SW 1271 (cell line): ENCODE measurements at regions not wholly inside any gene's neighbourhood (a gene's known extent, or its start where the extent isn't known, plus 50 kb on each side); places are given as distances from the start of the nearest gene placed in this dataset.

Experiments
- DNase-seq, 2 experiments: peaks; one replicate each; lab custom pipeline; 2025; lab: John Stamatoyannopoulos, UW

DNA sequence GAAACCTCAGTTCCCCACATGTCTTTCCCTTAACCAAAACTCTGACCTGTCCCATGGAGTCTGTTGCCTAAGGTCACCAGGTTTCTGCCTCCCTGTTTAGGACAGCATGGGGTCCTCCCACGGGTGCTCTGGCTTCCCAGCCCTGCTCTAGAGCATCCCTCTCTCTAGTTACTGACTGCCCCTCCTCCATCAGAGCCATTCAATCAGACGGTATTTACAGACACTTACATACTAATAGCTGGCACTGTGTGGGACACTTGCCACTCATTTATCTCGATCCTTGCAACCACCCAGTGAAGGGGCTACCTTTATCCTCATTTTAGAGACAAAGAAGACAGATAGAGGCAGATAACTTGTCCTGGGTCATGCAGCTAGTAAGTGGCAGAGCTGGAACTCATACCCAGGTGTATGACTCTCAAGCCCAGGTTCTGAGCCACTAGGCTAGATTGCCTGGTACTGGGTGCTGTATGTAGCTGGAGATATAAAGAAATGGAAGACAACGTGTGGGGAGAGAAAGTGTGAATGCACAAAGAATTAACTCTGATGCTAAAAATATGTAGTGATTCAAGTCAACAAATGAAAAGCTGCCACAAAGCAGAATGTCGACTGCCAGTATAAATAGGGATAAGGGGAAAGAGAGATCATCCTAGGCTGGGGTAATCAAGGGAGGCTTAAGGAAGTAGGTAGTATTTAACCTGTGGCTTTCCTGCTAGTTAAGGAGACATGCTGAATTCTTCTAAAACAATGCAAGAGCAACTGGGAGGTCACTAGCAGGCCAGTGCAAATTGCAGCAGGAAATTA, 52.5 kb upstream of the PDE8B start:
- no peak for DNase-seq

DNA sequence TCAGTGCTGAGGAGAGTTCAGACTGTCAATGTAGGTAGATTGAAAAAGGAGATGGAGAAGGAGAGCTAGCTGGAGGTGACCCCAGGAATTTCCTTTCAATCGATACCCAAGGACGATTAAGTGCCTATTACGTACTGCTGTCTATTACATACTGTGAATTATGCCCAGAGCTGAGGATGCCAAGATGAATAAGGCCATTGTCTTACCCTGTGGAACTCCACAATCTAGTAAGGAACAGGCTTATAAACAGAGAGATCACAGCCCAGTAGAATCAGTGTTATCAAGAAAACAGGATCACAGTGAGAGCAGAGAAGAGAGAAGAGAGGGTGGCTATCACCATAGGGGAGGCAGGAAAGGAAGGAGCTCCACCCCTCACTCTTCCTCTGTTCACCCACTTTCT, 54.1 kb upstream of the PDE8B start:
- no peak for DNase-seq

DNA sequence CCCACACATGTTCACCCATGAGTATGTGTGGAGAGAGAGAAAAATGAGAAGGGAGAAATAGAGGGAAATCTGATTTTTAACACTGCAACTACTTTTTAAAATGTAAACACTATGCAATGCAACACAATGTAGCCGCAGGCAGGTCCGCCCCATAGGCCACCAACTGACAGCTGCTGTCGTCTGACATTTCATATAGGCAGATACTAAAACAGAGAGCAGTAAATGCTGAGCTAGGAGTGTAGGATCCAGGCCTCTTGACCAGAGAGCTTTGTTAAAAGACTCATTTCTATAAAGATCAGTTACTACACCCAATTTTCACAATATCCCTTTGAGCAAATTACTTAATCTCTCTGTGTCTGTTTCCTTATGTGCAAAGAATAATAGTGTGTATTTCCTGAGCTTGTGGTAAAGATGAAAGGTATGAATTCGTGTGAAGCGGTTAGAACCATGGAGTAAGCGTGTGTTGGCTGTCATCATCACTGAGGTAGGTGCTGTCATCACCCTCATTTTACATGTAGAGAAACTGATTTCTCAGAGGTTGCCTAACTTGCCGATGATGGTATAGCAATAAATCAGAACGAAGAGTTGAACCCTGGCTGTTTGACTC, 55.2 kb upstream of the PDE8B start:
- no peak for DNase-seq

DNA sequence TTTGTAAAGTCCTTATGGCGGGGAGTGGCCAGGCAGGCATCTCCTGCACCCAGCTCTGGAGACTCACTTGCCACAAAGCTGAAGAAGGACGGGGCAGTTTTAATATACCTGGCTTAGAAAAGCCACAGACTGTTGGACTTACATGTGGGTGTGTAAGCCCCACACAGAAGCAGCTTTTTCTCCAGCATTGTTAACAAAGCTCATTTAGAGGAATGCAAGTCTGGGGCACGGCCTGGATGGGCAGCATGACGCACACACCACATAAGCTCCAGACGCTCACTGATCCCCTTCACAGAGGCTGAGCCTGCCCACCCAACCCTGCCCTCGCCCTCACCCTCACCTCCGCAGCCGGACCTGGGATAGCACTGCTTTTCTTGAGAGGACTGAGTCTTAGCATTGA, 58.0 kb upstream of the PDE8B start:
- DNase-seq: no peak

DNA sequence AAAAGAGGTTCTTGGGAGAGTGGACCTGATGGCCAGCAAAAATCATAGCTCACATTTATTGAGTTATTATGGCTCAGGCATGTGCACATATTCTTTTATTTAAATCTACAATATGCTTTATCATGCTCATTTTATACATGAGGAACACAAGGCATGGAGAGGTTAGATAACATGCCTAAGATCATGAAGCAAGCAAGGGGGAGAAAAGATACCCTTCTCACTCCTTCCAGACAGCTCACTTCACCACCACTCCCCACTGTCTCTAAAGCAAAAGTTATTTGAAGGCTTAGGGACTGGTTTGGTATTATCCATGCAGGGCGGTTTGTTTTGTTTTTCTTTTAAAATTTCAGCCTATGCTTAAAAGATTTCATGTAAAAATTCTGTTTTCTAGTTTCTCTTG, 59.0 kb upstream of the PDE8B start:
- DNase-seq: no peak

DNA sequence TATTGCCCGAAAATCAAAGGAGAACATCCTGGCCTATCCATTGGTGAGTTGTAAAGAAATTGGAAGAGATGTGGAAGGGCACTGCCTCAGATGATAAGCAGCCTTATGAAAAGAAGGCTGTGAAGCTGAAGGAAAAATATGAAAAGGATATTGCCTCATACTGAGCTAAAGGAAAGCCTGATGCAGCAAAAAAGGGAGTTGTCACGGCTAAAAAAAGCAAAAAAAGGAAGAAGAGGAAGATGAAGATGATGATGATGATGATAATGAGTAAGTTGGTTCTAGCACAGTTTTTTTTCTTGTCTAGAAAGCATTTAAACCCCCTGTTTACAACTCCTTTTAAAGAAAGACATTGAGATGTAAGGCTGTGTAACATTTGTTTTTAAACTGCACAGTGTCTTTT, 59.8 kb upstream of the ZBED3 start:
- DNase-seq: no peak

DNA sequence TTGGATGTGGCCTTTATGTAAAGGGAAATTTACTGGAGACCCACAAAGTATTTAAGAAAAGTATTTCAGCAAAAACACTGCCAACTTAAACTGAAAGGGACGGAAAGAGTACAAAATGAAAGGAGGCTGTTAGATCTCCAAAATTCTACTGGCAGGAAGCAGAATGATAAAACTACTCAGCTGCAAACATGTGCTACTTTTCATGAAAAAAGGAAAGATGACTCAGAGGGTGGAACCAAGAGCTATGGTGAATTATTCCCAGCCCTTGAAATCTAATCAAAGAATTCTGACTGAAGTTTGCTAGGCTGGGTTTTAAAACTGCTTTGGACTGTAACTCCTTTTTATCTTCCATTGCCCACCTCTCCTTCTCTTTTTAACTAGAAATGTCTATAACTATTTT, 58.6 kb upstream of the ZBED3 start:
- DNase-seq: peak in 1 of 2 experiments; percentile 12

DNA sequence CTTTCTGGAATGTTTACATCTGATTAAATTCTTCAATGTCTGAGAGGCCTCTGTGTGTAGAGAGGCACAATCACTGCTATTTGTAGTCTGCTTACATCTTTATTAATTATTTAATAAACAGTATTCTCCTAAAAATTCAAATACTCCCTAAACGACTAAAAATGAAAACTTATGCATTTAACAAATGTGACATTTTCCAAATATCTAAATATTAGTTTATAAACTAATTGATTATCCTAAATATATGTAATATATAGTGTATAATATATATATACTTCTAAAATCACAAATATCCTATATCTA, 57.7 kb upstream of the ZBED3 start:
- no peak for DNase-seq

DNA sequence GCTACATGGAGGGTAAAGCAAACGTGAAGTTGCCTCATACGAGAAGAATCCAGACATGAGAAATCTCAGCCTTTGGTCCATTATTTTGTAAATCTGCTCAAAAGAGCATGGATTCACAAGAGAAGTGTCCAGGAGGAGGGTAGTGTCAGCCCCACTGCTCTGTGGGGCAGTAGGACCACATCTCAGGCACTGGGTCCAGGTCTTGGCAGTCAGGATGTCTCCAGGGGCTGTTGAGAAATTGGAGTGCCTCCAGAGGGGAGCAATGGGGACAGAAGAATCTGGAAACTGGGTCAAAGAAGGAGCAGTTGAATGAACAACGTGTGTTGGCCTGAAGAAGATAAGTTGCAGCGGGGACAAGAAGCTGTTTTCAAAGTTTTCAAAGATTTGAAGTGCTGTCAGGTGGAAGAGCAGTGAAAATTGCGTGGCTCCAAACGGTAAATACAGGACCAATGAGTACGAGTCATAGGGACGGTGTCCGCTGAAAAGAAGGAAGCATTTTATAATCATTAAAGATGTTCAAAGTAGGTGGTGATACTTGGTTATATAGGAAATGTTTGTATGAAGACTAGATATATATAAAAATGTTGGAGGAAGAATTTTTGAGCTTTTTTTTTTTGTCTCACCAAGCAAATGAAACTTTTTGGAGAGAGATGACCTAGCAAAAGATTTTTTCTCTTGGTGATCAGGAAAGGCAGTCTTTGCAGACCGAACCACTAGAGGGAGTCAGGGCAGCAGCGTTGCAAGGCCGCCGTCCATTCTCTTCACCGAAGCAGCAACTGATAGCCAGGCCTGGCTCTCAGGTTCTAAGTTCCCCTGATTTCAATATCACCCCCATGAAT, 57.1 kb upstream of the ZBED3 start:
- DNase-seq: peak; percentile 51 to 70

DNA sequence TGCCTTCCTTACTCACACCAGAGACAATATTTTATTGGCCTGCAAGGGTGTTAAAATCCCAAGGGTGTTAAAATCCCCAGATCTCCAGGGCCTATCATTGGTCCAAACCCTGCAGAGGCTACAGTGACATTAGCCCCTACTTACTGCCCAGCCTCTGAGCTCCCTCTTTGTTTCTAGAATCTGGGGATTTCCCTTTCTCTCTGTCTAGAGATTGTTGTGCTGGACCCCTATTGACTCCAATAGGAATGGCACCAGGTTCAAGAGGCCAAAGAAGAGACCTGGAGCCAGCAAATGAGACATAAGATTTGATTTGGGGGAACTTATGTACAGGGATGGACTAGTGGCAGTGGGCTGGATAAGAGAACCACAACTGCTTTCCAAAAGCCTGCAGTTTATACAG, 53.3 kb upstream of the ZBED3 start:
- DNase-seq: no peak

DNA sequence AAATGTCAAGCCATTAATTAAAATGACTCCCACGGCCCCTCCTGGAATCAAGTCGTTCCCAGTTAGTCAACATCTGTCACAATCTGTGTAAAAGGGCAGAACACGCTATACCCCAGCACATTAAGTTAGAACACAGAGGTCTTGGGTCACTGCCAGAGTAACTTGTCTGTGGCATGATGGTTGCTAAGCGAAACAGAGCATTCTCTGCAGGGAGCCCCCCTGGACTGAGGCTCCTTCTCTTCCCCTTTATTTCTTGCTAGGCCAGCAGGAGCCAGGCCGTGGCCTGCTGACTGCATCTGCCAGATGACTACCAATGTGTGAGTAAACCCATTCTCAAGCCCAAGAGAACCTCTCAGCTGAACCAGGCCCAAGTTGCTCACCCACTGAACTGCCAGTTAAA, 51.9 kb upstream of the ZBED3 start:
- no peak for DNase-seq
